ENCODE measurements at regions not wholly inside any gene's neighbourhood (a gene's known extent, or its start where the extent isn't known, plus 50 kb on each side); places are given as distances from the start of the nearest gene placed in this dataset.
A peak's percentile ranks its signal among the peaks of the same experiment; 100 is the strongest.

DNA sequence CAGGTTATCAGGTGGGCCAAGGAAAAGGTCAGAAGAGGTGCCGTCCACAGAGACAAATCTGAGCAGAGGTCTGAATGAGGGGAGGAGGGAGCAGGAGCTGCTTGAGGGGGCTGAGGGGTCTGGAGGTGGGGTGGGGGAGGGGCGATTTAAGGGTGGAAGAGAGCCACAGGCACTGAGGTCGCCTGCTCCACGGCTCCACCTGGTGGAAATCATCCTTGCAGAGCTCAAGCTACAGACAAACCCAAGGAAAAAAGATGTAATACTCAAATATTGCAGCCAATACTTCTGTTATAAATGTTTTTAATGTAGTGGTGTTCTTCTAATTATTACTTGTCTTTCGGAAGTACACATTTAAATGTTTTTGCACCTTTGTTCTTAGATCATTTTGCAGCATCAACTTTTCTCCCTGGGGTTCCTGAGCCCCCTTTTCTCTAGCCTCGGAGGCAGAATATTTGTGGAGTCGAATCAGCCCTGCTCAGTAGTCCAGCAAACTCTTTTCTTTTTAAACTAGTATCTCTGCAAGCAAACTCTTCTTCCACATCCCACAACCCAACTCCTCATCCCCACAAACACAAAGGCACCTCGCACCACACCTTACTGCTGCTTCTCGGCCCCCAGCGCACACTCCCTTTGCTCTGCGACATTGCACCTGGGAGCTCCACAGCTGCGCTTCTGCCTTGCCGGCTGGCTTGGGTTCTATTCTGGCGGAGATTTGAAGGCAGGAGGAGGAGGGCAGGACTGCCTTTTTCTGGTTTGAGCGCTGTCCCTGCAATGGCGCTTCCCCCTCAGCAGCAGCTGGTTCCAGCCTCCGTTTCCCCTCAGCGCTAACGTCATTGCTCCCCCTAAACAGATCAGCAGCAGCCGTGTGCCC lies 51.0 kb upstream of the TFAP2A start:
- TF ChIP-seq, protein P1, sequence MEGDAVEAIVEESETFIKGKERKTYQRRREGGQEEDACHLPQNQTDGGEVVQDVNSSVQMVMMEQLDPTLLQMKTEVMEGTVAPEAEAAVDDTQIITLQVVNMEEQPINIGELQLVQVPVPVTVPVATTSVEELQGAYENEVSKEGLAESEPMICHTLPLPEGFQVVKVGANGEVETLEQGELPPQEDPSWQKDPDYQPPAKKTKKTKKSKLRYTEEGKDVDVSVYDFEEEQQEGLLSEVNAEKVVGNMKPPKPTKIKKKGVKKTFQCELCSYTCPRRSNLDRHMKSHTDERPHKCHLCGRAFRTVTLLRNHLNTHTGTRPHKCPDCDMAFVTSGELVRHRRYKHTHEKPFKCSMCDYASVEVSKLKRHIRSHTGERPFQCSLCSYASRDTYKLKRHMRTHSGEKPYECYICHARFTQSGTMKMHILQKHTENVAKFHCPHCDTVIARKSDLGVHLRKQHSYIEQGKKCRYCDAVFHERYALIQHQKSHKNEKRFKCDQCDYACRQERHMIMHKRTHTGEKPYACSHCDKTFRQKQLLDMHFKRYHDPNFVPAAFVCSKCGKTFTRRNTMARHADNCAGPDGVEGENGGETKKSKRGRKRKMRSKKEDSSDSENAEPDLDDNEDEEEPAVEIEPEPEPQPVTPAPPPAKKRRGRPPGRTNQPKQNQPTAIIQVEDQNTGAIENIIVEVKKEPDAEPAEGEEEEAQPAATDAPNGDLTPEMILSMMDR (IDR thresholded peaks at IDR 0.05) = peak; percentile 57
